ENCODE measurements at regions not wholly inside any gene's neighbourhood (a gene's known extent, or its start where the extent isn't known, plus 50 kb on each side); places are given as distances from the start of the nearest gene placed in this dataset.
A peak's percentile ranks its signal among the peaks of the same experiment; 100 is the strongest.

- intact Hi-C loops (cut with DNase I), result no loop called here
- TF ChIP-seq CTCF (IDR thresholded peaks at IDR 0.05) (no peak), POLR2A (IDR thresholded peaks at IDR 0.05) (no peak)
- H3K4me1 ChIP-seq, result no peaks in the 10 kb centered on the region
- no peak overlapping the region for H3K27ac ChIP-seq
- no peak for ATAC-seq
- DNase-seq, result peak in 3 of 5 donors; percentile 15 to 36 (median 16)
- peaks cover 0 to 29% (median 0%) of the 10 kb centered on the region in 9 donors for H3K27me3 ChIP-seq
- peaks cover 0 to 9% (median 0%) of the 10 kb centered on the region in 12 donors for H3K9me3 ChIP-seq
- H3K36me3 ChIP-seq, result no peaks in the 10 kb centered on the region
- no peak overlapping the region for H3K4me3 ChIP-seq
- WGBS, 4 donors, result 68 to 71% (median 70%) methylated on average over 30 of the region's 30 CpGs
Observed at GRCh38 chr12:34296143-34297041, 274.1 kb downstream of the ALG10 start.

- Histone ChIP-seq H3K27ac (no peak overlapping the region), H3K4me1 (no peaks in the 10 kb centered on the region), H3K9me3 (peaks cover 0 to 16% (median 0%) of the 10 kb centered on the region in 12 donors), H3K27me3 (peaks cover 0 to 34% (median 0%) of the 10 kb centered on the region in 9 donors), H3K4me3 (no peak overlapping the region), H3K36me3 (no peaks in the 10 kb centered on the region)
- intact Hi-C loops (cut with DNase I), result no loop called here
- DNase-seq (peak in 3 of 5 donors; percentile 4 to 40 (median 9)), ATAC-seq (no peak)
- TF ChIP-seq CTCF (IDR thresholded peaks at IDR 0.05) (no peak), POLR2A (IDR thresholded peaks at IDR 0.05) (no peak)
- 53 to 56% (median 54%) methylated on average over 18 of the region's 18 CpGs for WGBS, 4 donors
Observed at GRCh38 chr12:34297126-34297789, 275.0 kb downstream of the ALG10 start.

- DNase-seq, result peak in 2 of 5 donors; percentile 4 to 6
- 67 to 69% (median 68%) methylated on average over 9 of the region's 9 CpGs for WGBS, 4 donors
- Histone ChIP-seq H3K4me1 (no peaks in the 10 kb centered on the region), H3K36me3 (no peaks in the 10 kb centered on the region), H3K9me3 (peaks cover 0 to 21% (median 0%) of the 10 kb centered on the region in 12 donors), H3K4me3 (no peak overlapping the region), H3K27ac (no peak overlapping the region), H3K27me3 (peaks cover 0 to 39% (median 0%) of the 10 kb centered on the region in 9 donors)
- TF ChIP-seq CTCF (IDR thresholded peaks at IDR 0.05), result no peak
- TF ChIP-seq POLR2A (IDR thresholded peaks at IDR 0.05), result no peak
- ATAC-seq, result no peak
- intact Hi-C loops (cut with DNase I), result no loop called here
Observed at GRCh38 chr12:34297790-34298164, 275.5 kb downstream of the ALG10 start.
